ENCODE measurements at regions not wholly inside any gene's neighbourhood (a gene's known extent, or its start where the extent isn't known, plus 50 kb on each side); places are given as distances from the start of the nearest gene placed in this dataset.

GRCh38 chr18:45241271-45241670, 374.0 kb upstream of the SLC14A2 start:
- no peak for TF ChIP-seq CTCF (tag by site-specific recombination; IDR thresholded peaks at IDR 0.05)
- no peak for TF ChIP-seq SETDB1 (IDR thresholded peaks at IDR 0.05; ENCODE audit: insufficient read length, low read length)
- TF ChIP-seq GLI4 (tag by site-specific recombination; IDR thresholded peaks at IDR 0.05) = no peak
- no peak for TF ChIP-seq PRDM10 (tag by site-specific recombination; IDR thresholded peaks at IDR 0.05)
- no peak for TF ChIP-seq ZNF274 (IDR thresholded peaks at IDR 0.05; ENCODE audit: low read length)
- TF ChIP-seq ZNF274 (tag by site-specific recombination; IDR thresholded peaks at IDR 0.05; ENCODE audit: borderline replicate concordance) = no peak
- TF ChIP-seq ZNF23 (tag by site-specific recombination; IDR thresholded peaks at IDR 0.05; ENCODE audit: borderline replicate concordance) = no peak

Measured in HEK293 (cell line).